ENCODE measurements at regions not wholly inside any gene's neighbourhood (a gene's known extent, or its start where the extent isn't known, plus 50 kb on each side); places are given as distances from the start of the nearest gene placed in this dataset.

GRCh38 chr11:69216647-69217051 is 60.9 kb downstream of the SMIM38 start:
- TF ChIP-seq EZH2 (IDR thresholded peaks at IDR 0.05; ENCODE audit: low read length): no peak
- no peak for TF ChIP-seq CTCF (optimal IDR thresholded peaks at IDR 0.05 in 1 of 3, IDR thresholded peaks at IDR 0.05 in 1 of 3, conservative IDR thresholded peaks at IDR 0.05 in 1 of 3; ENCODE audit: extremely low read depth in 1 of 3, insufficient read depth in 2 of 3, low read length in 3 of 3)
